ENCODE measurements at regions not wholly inside any gene's neighbourhood (a gene's known extent, or its start where the extent isn't known, plus 50 kb on each side); places are given as distances from the start of the nearest gene placed in this dataset.

GRCh38 chr12:94874518-94875302 is 128.8 kb downstream of the NDUFA12 start:
- H3K4me3 ChIP-seq (ENCODE audit: severe bottlenecking): no peak overlapping the region
- H3K36me3 ChIP-seq (ENCODE audit: low read depth): no peaks in the 10 kb centered on the region
- H3K27ac ChIP-seq (ENCODE audit: poor library complexity, severe bottlenecking): no peak overlapping the region
- H3K27me3 ChIP-seq (ENCODE audit: insufficient read depth, poor library complexity, severe bottlenecking): peaks cover 53% of the 10 kb centered on the region
- no peaks in the 10 kb centered on the region for H3K9me3 ChIP-seq (ENCODE audit: severe bottlenecking)
- ATAC-seq (ENCODE audit: low read depth): 0 out of 3 replicates have a peak, but pooled peaks have one; percentile 23
- no peak for DNase-seq (ENCODE audit: low spot score)
- no peak for TF ChIP-seq CTCF (IDR thresholded peaks at IDR 0.05; ENCODE audit: poor library complexity, severe bottlenecking)
- no peaks in the 10 kb centered on the region for H3K4me1 ChIP-seq (ENCODE audit: insufficient read depth, poor library complexity, severe bottlenecking)

DNA sequence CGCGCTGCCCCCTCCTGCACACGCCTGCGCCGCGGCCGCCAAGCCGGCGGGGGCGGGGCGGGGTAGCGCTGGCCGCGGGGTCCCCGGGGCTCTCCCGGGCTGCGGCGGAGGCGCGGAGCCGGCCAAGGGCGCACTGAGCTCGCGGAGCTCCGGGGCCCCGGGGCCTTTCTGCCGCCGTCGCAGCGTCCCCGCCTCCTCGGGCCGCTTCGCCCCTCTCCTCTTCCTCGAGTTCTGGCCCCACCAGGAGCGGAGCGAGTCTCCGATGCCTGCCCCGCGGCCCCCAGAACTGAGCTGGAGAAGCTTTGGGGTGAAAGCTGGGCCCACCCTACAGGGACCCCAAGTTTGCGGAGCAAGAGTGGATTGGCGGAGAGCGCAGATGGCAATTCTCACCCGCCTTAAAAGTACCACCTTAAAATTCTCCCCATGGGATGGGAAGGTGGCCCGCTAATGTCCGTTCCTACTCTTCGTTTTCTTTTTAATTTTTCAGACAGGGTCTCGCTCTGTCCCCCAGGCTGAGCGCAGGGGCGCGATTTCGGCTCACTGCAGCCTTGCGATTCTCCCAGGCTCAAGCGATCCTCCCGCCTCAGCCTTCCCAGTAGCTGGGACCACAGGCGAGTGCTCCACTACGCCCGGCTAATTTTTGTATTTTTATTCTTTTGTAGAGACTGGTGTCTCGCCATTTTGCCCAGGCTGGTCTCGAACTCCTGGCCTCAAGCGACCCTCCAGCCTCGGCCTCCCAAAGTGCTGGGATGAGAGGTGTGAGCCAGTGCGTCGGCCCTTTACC is 129.6 kb downstream of the NDUFA12 start:
- no peak for TF ChIP-seq CTCF (IDR thresholded peaks at IDR 0.05; ENCODE audit: poor library complexity, severe bottlenecking)
- DNase-seq (ENCODE audit: low spot score) (no peak), ATAC-seq (ENCODE audit: low read depth) (peak; percentile 43; the same call in 2 of the 3 replicates)
- Histone ChIP-seq H3K36me3 (ENCODE audit: low read depth) (no peaks in the 10 kb centered on the region), H3K4me3 (ENCODE audit: severe bottlenecking) (peak overlapping the region; percentile 24), H3K27me3 (ENCODE audit: insufficient read depth, poor library complexity, severe bottlenecking) (peaks cover 53% of the 10 kb centered on the region), H3K27ac (ENCODE audit: poor library complexity, severe bottlenecking) (no peak overlapping the region), H3K9me3 (ENCODE audit: severe bottlenecking) (no peaks in the 10 kb centered on the region), H3K4me1 (ENCODE audit: insufficient read depth, poor library complexity, severe bottlenecking) (no peaks in the 10 kb centered on the region)

DNA sequence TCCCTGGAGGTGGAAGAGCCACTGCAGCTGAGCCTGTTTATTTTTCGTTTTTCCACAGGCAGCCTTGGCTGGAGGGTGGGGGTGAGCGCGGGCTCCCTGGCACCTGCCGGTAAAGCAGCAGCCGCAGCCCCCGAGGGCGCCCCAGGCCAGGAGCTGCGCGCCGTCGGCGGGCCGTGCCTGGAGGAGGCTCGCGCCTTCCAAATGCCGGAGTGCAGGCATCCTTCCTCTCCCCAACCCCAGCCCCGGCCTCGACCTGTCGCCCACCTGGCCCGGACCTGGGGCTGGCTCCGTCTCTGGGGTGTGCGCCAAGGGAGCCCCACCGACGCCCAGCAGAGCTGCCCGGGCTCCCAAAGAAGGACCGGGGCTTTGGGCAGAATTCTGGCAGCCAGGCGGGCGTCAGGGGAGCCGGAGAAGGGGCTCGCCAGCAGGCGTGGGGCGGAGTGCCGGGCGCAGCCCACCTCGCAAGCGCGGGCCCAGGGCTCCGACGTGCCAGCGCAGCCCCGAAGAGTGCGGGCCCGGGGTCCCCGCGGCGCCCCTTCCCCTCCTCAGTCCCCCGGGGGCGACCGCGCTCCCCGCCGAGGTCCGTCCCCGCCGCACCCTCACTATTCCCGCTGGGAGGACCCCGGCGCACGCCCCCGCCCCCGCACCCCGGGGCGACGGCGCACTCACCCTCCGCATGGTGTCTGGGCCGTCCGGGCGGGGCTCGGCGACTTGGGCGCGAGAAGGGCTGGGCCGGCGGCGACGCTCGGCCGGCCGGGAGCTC is 130.3 kb downstream of the NDUFA12 start:
- H3K36me3 ChIP-seq (ENCODE audit: low read depth): no peaks in the 10 kb centered on the region
- H3K9me3 ChIP-seq (ENCODE audit: severe bottlenecking): no peaks in the 10 kb centered on the region
- H3K27me3 ChIP-seq (ENCODE audit: insufficient read depth, poor library complexity, severe bottlenecking): peaks cover 53% of the 10 kb centered on the region
- ATAC-seq (ENCODE audit: low read depth) (peak; percentile 22; the same call in 2 of the 3 replicates), DNase-seq (ENCODE audit: low spot score) (no peak)
- H3K27ac ChIP-seq (ENCODE audit: poor library complexity, severe bottlenecking): no peak overlapping the region
- H3K4me1 ChIP-seq (ENCODE audit: insufficient read depth, poor library complexity, severe bottlenecking): no peaks in the 10 kb centered on the region
- peak overlapping the region; percentile 24 for H3K4me3 ChIP-seq (ENCODE audit: severe bottlenecking)
- no peak for TF ChIP-seq CTCF (IDR thresholded peaks at IDR 0.05; ENCODE audit: poor library complexity, severe bottlenecking)

DNA sequence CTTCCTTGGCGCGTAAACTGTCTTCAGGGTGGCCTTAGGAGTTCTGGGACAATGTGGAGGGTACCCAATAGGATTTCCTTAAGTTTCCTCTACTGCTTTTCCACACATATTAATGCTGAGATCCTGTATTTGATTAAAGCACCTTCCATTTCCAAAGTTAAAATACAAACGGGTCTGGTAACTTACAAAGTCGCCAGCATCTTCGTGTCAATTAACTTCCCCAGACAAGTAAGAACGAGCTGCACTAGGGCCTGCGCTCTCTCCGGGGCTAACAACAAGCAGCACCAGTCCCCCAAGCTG is 130.9 kb downstream of the NDUFA12 start:
- no peaks in the 10 kb centered on the region for H3K36me3 ChIP-seq (ENCODE audit: low read depth)
- H3K27me3 ChIP-seq (ENCODE audit: insufficient read depth, poor library complexity, severe bottlenecking): peaks cover 53% of the 10 kb centered on the region
- no peaks in the 10 kb centered on the region for H3K9me3 ChIP-seq (ENCODE audit: severe bottlenecking)
- no peaks in the 10 kb centered on the region for H3K4me1 ChIP-seq (ENCODE audit: insufficient read depth, poor library complexity, severe bottlenecking)
- TF ChIP-seq CTCF (IDR thresholded peaks at IDR 0.05; ENCODE audit: poor library complexity, severe bottlenecking): no peak
- ATAC-seq (ENCODE audit: low read depth) (0 out of 3 replicates have a peak, but pooled peaks have one; percentile 8), DNase-seq (ENCODE audit: low spot score) (no peak)
- H3K4me3 ChIP-seq (ENCODE audit: severe bottlenecking): no peak overlapping the region
- no peak overlapping the region for H3K27ac ChIP-seq (ENCODE audit: poor library complexity, severe bottlenecking)

All from RWPE2 (cell line).